Panc1 (cell line): ENCODE measurements at regions not wholly inside any gene's neighbourhood (a gene's known extent, or its start where the extent isn't known, plus 50 kb on each side); places are given as distances from the start of the nearest gene placed in this dataset.

Experiments
- ATAC-seq: fragments of 200-7000 bp; cut with Tn5 transposase; 2 replicates; pipeline ENCODE4 v1.9.1; 2020; ENCODE audit warnings: mild to moderate bottlenecking, moderate library complexity
- BruUV-seq: library from RNA; stranded (reverse); fragments of 400-500 nt; replicated peaks from 2 replicates; lab custom pipeline; 2021; lab: Mats Ljungman, UMichigan
- CTCF ChIA-PET: fragments of 300-600 bp; sonication (Branson Sonifier 250); formaldehyde crosslinking; loops from one replicate; lab custom pipeline; 2022; ENCODE audit warnings: antibody characterized with exemption; lab: Charles Lee
- POLR2A ChIA-PET: fragments of 300-600 bp; sonication (Branson Sonifier 250); formaldehyde crosslinking; loops from one replicate; lab custom pipeline; 2022; ENCODE audit warnings: antibody characterized with exemption; lab: Charles Lee
- DNase-seq: peaks from one replicate; pipeline ENCODE4 v3.0.0-alpha.2; 2010; ENCODE audit warnings: low read depth, low spot score
- H3K27ac ChIP-seq: 2 replicates; pipeline ENCODE4 v1.5.1; 2011; ENCODE audit warnings: mild to moderate bottlenecking, low read length, inconsistent platforms
- H3K27me3 ChIP-seq: fragments of 200-500 bp; sonication (Bioruptor generic); 2 replicates; pipeline ENCODE4 v1.6.0; 2014; ENCODE audit warnings: low read length, inconsistent platforms; ENCODE audit not compliant: control insufficient read depth, insufficient read depth
- H3K36me3 ChIP-seq: fragments of 200-500 bp; sonication (Bioruptor generic); 2 replicates; pipeline ENCODE4 v1.5.1; 2014; ENCODE audit warnings: inconsistent platforms, mild to moderate bottlenecking, low read length, moderate library complexity; ENCODE audit not compliant: control insufficient read depth, insufficient read depth
- H3K4me1 ChIP-seq: 2 replicates; pipeline ENCODE4 v1.5.1; 2011; ENCODE audit warnings: inconsistent platforms, mild to moderate bottlenecking, low read length, moderate library complexity; ENCODE audit not compliant: control insufficient read depth, insufficient read depth
- H3K4me3 ChIP-seq, 2 experiments: 2 replicates each; pipeline ENCODE4 v1.5.1; 2011 to 2012; ENCODE audit warnings: low read depth in 2 of 2, low read length in 2 of 2, mild to moderate bottlenecking in 2 of 2, inconsistent platforms in 1 of 2, moderate library complexity in 1 of 2
- H3K9me3 ChIP-seq: fragments of 200-500 bp; sonication (Bioruptor generic); 2 replicates; pipeline ENCODE4 v1.5.1; 2014; ENCODE audit warnings: low read depth, mild to moderate bottlenecking, inconsistent platforms, low read length, moderate library complexity; ENCODE audit not compliant: control insufficient read depth, insufficient read depth
- CTCF ChIP-seq: fragments of 450-650 bp; IDR thresholded peaks from 2 replicates; pipeline ENCODE4 v1.5.1; 2017; ENCODE audit warnings: mild to moderate bottlenecking
- POLR2AphosphoS5 ChIP-seq: IDR thresholded peaks from 2 replicates; pipeline ENCODE4 v1.6.1; 2012; ENCODE audit warnings: mild to moderate bottlenecking, low read depth, low read length, moderate library complexity
- REST ChIP-seq, 2 experiments: IDR thresholded peaks; 2 replicates each; pipeline ENCODE4 v1.6.1; 2011 to 2012; ENCODE audit warnings: low read depth in 2 of 2, control low read depth in 1 of 2, low read length in 1 of 2, mild to moderate bottlenecking in 1 of 2, moderate library complexity in 1 of 2; ENCODE audit not compliant: insufficient read depth in 1 of 2
- SIN3A ChIP-seq: IDR thresholded peaks from 2 replicates; pipeline ENCODE4 v1.6.1; 2012; ENCODE audit warnings: low read depth, mild to moderate bottlenecking, low read length, moderate library complexity, borderline replicate concordance; ENCODE audit not compliant: insufficient read depth
- TCF7L2 ChIP-seq: IDR thresholded peaks from 2 replicates; pipeline ENCODE4 v1.6.1; 2011; ENCODE audit warnings: mild to moderate bottlenecking, low read depth, low read length, inconsistent platforms
- in situ Hi-C: cut with HindIII; loops from 2 replicates; pipeline ENCODE4 v1.10.0; 2016; ENCODE audit warnings: low sequenced_read_pairs, low pct_unique_long_range_greater_than_20kb
- intact Hi-C: fragments of 100-400 bp; cut with micrococcal nuclease; formaldehyde crosslinking; loops from one replicate; pipeline ENCODE4 v1.10.0; 2022; ENCODE audit not compliant: unreplicated experiment

DNA sequence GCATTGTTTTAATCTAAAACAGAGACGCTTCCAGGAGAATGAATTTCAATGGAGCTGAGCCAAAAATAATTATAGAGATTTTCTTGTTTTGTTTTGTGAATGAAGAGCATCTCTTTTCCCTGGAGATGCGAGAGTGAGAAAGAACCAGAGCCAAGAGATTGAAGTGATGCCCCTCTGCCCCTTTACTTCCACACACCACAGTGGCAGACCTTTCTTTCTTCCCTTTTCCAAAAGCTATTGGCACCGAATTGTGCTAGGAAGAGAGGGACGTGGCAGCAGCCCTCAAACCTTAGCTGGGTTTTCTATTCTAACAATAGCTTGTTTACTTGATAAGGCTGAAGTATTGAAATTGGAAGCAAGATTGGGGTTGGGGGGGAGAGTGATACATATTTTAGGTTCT lies 133.0 kb upstream of the TMEM161B start:
- intact Hi-C loops = no loop called here
- no peak for DNase-seq
- no peaks in the 10 kb centered on the region for H3K9me3 ChIP-seq
- H3K27me3 ChIP-seq = no peaks in the 10 kb centered on the region
- CTCF ChIA-PET = no interaction called here
- in situ Hi-C loops = no loop called here
- no peak overlapping the region for H3K27ac ChIP-seq
- no TSS peak for BruUV-seq
- ATAC-seq = no peak
- no peak overlapping the region for H3K4me3 ChIP-seq
- POLR2A ChIA-PET = no interaction called here
- no peaks in the 10 kb centered on the region for H3K4me1 ChIP-seq
- no peaks in the 10 kb centered on the region for H3K36me3 ChIP-seq
- TF ChIP-seq TCF7L2 (no peak), SIN3A (no peak), REST (IDR thresholded peaks at IDR 0.05; ENCODE audit: insufficient read depth in 1 of 2, low read depth in 2 of 2, low read length in 1 of 2) (no peak), CTCF (no peak), POLR2AphosphoS5 (no peak)

GRCh38 chr5:88401228-88401627 lies 132.6 kb upstream of the TMEM161B start:
- Histone ChIP-seq H3K4me3 (no peak overlapping the region), H3K27me3 (no peaks in the 10 kb centered on the region), H3K36me3 (no peaks in the 10 kb centered on the region), H3K4me1 (no peaks in the 10 kb centered on the region), H3K27ac (no peak overlapping the region), H3K9me3 (no peaks in the 10 kb centered on the region)
- ChIA-PET CTCF (no interaction called here), POLR2A (no interaction called here)
- TF ChIP-seq REST (IDR thresholded peaks at IDR 0.05; ENCODE audit: insufficient read depth in 1 of 2, low read depth in 2 of 2, low read length in 1 of 2) = no peak
- TF ChIP-seq SIN3A = no peak
- TF ChIP-seq POLR2AphosphoS5 = no peak
- no TSS peak for BruUV-seq
- in situ Hi-C loops (no loop called here), intact Hi-C loops (no loop called here)
- no peak for DNase-seq
- ATAC-seq = no peak
